ENCODE measurements at regions not wholly inside any gene's neighbourhood (a gene's known extent, or its start where the extent isn't known, plus 50 kb on each side); places are given as distances from the start of the nearest gene placed in this dataset.

GRCh38 chr6:24072038-24072746 lies 53.8 kb upstream of the NRSN1 start (continued):
- no peak for TF ChIP-seq ZNF155 (tag by site-specific recombination; IDR thresholded peaks at IDR 0.05)

GRCh38 chr6:24076011-24076410 lies 50.0 kb upstream of the NRSN1 start:
- no peak overlapping the region for H3K27ac ChIP-seq (ENCODE audit: extremely low read depth, low read depth, low read length)
- TF ChIP-seq WT1 (tag by site-specific recombination; IDR thresholded peaks at IDR 0.05) (no peak), BCL11B (tag by site-specific recombination; IDR thresholded peaks at IDR 0.05; ENCODE audit: low read depth) (no peak), ZFP41 (tag by site-specific recombination; IDR thresholded peaks at IDR 0.05; ENCODE audit: borderline replicate concordance) (no peak), REPIN1 (tag by site-specific recombination; IDR thresholded peaks at IDR 0.05; ENCODE audit: low read depth) (no peak), GLI2 (tag by site-specific recombination; IDR thresholded peaks at IDR 0.05; ENCODE audit: borderline replicate concordance, low read depth) (no peak), PRDM2 (tag by site-specific recombination; IDR thresholded peaks at IDR 0.05; ENCODE audit: borderline replicate concordance) (no peak), ZNF416 (tag by site-specific recombination; IDR thresholded peaks at IDR 0.05) (no peak), ZNF121 (tag by site-specific recombination; IDR thresholded peaks at IDR 0.05) (no peak), ZSCAN18 (tag by site-specific recombination; IDR thresholded peaks at IDR 0.05) (no peak), GLI4 (tag by site-specific recombination; IDR thresholded peaks at IDR 0.05) (no peak)
- H3K4me1 ChIP-seq (ENCODE audit: control insufficient read depth, insufficient read depth, low read length), result no peaks in the 10 kb centered on the region
- H3K36me3 ChIP-seq (ENCODE audit: control insufficient read depth in 2 of 2, insufficient read depth in 1 of 2, low read length in 2 of 2), result no peaks in the 10 kb centered on the region
- CTCF ChIA-PET, result no interaction called here
- H3K4me3 ChIP-seq (ENCODE audit: low read depth, low read length), result no peak overlapping the region
- no peaks in the 10 kb centered on the region for H3K9me3 ChIP-seq (ENCODE audit: control insufficient read depth, insufficient read depth, low read depth, low read length)
- POLR2A ChIA-PET, result no interaction called here
